ENCODE measurements at regions not wholly inside any gene's neighbourhood (a gene's known extent, or its start where the extent isn't known, plus 50 kb on each side); places are given as distances from the start of the nearest gene placed in this dataset.
"Not testable (repeated sequence)": the region's sequence is repeated elsewhere in the genome, so short reads cannot be mapped to it uniquely, and the experiment has no call there.

- no peak for DNase-seq
Measured at GRCh38 chr1:29394521-29395225, 158.4 kb downstream of the PTPRU start.

DNA sequence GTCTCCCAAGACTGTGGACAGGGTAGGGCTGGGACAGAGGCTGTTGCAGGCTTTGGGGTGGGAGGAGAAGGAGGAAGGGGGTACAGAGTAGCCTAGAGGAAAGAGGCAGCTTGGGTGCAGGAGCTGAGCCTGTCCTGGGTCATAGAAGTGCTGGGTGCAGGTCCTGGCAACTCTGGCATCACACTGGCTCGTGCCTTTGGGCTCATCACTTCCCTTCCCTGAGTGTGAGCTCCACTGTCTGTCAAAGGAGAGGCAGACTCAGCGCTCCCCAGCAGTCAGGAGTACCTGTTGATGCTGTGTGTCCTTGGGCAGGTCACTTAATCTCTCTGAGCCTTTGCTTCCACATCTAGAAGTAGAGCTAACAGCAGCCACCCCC, 157.1 kb downstream of the PTPRU start:
- no peak for DNase-seq

GRCh38 chr1:29392486-29393450, 156.4 kb downstream of the PTPRU start:
- DNase-seq: no peak

- DNase-seq: no peak
Measured at GRCh38 chr1:29392036-29392435, 155.7 kb downstream of the PTPRU start.

GRCh38 chr1:29391362-29391880, 155.1 kb downstream of the PTPRU start:
- DNase-seq: no peak

- DNase-seq: no peak
Measured at GRCh38 chr1:29390491-29391361, 154.4 kb downstream of the PTPRU start.

DNA sequence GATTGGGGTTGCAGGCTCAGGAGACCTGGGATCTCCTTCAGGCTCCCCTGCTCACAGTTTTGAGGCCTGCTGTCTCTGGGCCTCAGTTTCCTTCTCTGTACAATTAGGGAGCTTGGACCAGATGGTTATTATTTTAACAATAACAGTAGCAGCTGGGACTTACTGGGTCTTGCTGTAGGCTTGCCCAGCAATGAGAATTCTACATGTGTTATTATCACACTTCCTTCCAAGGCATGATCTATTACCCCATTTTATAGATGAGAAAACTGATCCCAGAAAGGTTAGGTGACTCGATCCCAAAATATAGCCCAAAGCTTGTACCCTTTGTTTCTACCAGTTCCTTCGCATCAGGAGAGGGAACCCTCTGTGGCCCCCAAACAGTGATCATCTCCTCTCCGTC, 153.8 kb downstream of the PTPRU start:
- no peak for DNase-seq

DNA sequence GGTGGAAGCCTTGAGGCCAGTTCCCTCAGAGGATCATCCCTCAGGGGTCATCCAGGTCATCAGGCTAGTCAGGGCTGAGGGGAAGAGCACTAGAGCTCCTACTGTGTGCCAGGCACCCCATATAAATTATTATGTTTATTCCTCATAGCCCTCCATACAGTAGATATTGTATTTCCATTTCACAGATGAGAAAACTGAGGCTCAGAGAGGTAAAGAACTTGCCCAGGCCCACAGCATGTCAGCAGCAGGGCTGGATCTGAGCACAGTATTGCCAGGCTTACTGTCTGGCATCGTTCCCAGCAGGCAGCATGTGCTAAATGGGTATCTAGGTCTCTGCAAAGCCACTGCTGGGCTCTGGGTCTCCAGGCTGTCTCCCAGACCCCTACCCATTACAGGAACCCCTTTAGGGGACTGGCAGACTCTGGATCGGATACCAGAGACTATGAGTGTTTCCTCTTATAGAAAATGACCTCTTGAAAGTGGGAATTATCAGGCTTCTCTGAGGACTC, 153.3 kb downstream of the PTPRU start:
- no peak for DNase-seq

DNA sequence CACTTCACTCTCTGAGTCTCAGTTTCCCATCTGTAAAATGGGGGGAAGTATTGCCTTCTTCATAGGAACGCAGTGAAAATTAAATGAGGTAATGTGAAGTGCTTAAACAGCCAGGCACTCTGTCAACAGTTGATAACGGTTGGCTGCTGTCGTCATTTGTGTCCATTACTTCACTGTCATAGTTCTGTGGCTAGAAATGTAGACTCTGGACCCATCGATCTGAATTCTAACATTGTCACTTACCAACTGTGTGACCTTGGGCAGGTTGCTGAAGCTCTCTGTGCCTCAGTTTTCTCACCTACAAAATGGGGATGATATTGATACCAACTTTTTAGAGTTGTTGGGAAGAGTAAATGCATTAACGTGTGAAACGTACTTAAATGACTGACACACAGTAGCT, 152.6 kb downstream of the PTPRU start:
- no peak for DNase-seq

DNA sequence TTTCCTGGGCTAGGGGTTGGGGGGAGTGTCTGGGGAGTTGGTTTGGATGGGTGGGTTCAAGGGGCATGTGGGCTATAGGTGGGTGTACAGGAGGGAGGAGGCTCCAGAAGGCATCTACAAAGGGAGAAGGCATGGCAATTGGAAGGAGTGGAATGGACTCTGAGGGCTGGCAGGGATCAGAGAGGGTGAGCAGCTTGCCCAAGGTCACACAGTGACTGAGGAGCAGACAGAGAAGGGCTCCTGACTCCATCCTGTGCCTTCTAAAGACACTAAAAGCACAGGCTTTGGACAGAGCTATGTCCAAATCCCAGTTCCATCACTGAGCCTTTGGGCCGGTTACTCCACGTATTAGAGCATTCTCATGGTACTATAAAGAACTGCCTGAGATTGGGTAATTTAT, 151.8 kb downstream of the PTPRU start:
- DNase-seq: no peak

DNA sequence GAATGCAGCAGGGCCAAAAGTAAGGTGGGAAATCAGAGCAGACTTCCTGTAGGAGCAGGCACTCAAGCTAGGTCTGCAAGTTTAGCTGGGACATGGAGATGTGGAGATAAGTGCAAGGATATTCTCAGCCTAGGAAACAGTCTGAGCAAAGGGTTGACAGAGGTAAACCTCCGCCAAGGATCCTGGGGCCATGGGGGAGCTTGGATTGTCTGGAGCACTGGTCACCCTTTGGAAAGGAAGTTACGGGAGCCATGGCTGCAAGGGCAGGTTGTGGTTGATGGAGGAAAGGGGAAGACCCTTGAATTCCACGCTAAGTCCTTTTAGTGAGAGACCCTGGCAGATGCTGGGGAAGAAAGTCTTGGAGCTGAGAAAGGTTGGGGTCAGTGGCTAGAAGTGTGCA, 150.9 kb downstream of the PTPRU start:
- no peak for DNase-seq

GRCh38 chr1:29386453-29386852, 150.1 kb downstream of the PTPRU start:
- DNase-seq: not testable (repeated sequence)

DNA sequence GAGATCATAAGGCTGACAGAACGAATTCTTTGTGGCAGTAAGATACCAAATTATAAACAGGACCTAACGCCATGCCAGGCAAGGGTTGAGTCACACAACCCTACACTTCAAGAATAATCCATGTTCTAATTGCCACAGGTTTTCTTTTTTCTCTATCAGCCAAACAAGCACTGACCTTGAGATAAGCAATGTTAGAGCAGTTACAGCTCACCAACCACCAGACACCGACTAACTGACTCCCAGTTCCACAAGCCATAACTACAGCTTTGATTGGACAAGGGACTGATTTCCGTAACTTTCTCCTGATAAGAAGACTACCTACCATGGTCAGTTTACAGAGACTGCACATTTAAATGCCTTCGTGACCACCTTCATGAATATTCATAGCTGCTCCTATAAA, 149.6 kb downstream of the PTPRU start:
- DNase-seq: no peak

DNA sequence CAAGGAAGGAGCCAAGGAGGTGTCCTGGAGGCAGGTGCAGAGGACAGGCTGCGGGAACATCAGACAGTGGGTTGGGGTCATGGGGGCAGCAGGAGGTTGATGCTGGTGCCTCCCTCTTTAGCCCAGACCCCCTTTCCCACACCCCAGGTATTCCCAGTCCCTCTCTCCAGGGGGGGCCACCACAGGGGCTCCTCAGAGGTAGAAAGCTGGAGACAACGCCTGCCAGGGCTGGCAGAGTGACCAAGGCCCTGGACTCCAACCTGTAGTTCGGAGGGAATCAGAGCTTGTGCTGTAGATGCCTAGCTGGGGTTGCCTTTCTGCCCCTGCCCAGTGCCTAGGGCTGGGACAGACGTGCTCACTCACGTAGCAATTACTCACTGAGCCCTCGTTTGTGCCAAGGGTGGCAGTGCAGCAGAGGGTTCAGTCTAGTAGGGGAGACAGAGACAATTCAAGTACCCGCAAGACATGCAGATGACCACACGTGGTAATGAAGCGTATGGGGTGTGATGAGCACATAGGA, 148.2 kb downstream of the PTPRU start:
- no peak for DNase-seq

- DNase-seq: no peak
Measured at GRCh38 chr1:29383746-29384371, 147.5 kb downstream of the PTPRU start.

GRCh38 chr1:29382851-29383745, 146.8 kb downstream of the PTPRU start:
- no peak for DNase-seq

DNA sequence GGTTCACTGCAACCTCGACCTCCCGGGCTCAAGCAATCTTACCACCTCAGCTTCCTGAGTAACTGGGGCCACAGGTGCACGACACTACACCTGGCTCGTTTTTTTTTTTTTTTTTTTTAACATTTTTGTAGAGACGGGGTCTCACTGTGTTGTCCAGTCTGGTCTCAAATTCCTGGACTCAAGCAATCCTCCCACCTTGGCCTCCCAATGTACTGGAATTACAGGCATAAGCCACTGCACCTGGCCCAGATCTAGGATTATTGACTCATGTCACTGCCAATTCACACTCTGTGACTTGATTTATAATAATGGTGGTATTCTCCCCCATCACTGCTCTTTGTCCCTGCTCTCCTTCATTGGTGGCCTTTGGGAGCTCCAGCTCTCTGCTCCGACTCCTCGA, 145.1 kb downstream of the PTPRU start:
- DNase-seq: no peak

DNA sequence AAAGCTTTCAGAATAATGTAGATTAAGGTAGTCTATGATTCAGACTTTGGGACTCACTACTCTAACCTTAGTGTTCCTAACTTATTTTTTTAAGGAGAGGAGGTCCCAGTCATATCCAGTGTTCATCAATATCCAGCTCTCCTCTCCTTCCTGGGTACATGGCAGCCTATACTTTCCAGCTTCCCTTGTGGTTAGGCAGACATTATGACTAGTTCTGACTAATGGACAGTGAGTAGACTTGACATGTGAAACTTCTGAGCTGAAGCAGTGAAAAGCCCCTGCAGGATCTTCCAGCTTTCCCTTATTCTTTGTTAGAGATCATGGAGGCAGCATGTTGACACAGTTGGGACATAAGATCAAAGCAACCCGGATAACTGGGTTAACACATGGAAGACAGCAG, 144.2 kb downstream of the PTPRU start:
- no peak for DNase-seq

DNA sequence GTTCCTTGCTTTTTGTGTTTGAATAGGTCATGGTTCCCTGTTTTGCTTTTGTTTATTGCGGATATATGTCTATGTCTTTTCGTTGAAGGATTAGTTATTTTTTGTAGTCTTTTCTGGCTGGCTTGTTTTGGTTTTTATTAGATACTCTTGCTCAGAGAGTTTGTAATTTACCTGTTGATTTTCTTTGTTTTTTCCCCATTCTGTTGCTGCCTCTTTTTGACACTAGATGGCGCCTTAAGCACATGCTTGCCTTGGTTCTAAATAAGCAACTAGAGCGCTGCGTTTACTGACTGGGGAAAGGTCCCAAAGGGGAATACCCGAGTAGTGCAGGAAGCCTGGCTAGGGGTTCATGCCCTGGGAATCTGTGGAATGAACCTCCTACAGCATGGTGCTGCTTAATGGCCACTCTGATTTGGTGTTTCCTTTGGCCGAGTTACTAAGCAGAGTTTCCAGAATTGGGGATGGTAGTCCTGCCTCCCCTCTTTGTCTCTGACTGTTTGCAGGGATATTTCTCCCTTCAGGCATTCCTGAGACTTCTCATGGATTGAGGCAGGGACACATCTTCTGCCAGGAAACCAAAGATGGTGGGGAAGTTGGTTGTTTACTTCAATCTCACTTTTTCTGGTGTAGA, 143.2 kb downstream of the PTPRU start:
- DNase-seq: no peak
